B cell (primary cell): ENCODE measurements at regions not wholly inside any gene's neighbourhood (a gene's known extent, or its start where the extent isn't known, plus 50 kb on each side); places are given as distances from the start of the nearest gene placed in this dataset.

ENCODE experiments used
- ATAC-seq: fragments of 200-7000 bp; cut with Tn5 transposase; one replicate; pipeline ENCODE4 v1.10.0; 2021; ENCODE audit warnings: low read depth, mild to moderate bottlenecking, moderate number of reproducible peaks, moderate library complexity
- CTCF ChIA-PET: fragments of 350-600 bp; sonication (Branson Sonifier 250); formaldehyde crosslinking; loops from one replicate; lab custom pipeline; 2021; ENCODE audit warnings: antibody characterized with exemption, inconsistent platforms; lab: Charles Lee
- POLR2A ChIA-PET: fragments of 350-600 bp; sonication (Branson Sonifier 250); formaldehyde crosslinking; loops from one replicate; lab custom pipeline; 2021; ENCODE audit warnings: antibody characterized with exemption; lab: Charles Lee
- DNase-seq: peaks from one replicate; pipeline ENCODE4 v3.0.0; 2013
- H2AFZ ChIP-seq: 2 replicates; pipeline ENCODE4 v1.6.1; 2012; ENCODE audit warnings: mild to moderate bottlenecking, low read depth, low read length; ENCODE audit not compliant: insufficient read depth, poor library complexity, severe bottlenecking
- H3K27ac ChIP-seq, 2 donors: 1 replicate in 1 of 2; 2 replicates in 1 of 2; pipeline ENCODE4 v1.5.1; 2012 to 2013; ENCODE audit warnings: low read length in 2 of 2, mild to moderate bottlenecking in 2 of 2, moderate library complexity in 1 of 2
- H3K27me3 ChIP-seq, 4 experiments: fragments of 200-600 bp in 1 of 4; sonication (generic) in 1 of 4; replicated peaks in 1 of 4; 1 replicate in 2 of 4; 2 replicates in 2 of 4; pipeline versions ENCODE4 v1.6.1 to v1.7.0; 2013 to 2016; ENCODE audit warnings: low read length in 3 of 4, mild to moderate bottlenecking in 2 of 4, mixed read lengths in 1 of 4, moderate library complexity in 1 of 4; ENCODE audit not compliant: insufficient read depth in 4 of 4, control insufficient read depth in 3 of 4; ENCODE audit errors: control extremely low read depth in 1 of 4
- H3K36me3 ChIP-seq, 2 experiments: replicated peaks in 1 of 2; 1 replicate in 1 of 2; 2 replicates in 1 of 2; pipeline versions ENCODE4 v1.6.1 to v1.7.1; 2013; ENCODE audit warnings: low read length in 1 of 2; ENCODE audit not compliant: insufficient read depth in 2 of 2, control insufficient read depth in 1 of 2; ENCODE audit errors: control extremely low read depth in 1 of 2, extremely low read depth in 1 of 2
- H3K4me1 ChIP-seq, 2 donors: fragments of 200-600 bp in 1 of 2; sonication (generic) in 1 of 2; 1 replicate in 1 of 2; 2 replicates in 1 of 2; pipeline versions ENCODE4 v1.5.1 to v1.6.1; 2013 to 2017; ENCODE audit warnings: low read length in 2 of 2; ENCODE audit not compliant: control insufficient read depth in 2 of 2, insufficient read depth in 2 of 2
- H3K4me2 ChIP-seq: replicated peaks from 2 replicates; pipeline ENCODE3; 2012; ENCODE audit warnings: mild to moderate bottlenecking, low read depth, low read length; ENCODE audit not compliant: poor library complexity, severe bottlenecking
- H3K4me3 ChIP-seq, 5 experiments: fragments of 200-600 bp in 1 of 5; sonication (generic) in 1 of 5; 1 replicate in 3 of 5; 2 replicates in 2 of 5; pipeline versions ENCODE4 v1.5.1 to v1.7.0; 2011 to 2016; ENCODE audit warnings: low read length in 4 of 5, mild to moderate bottlenecking in 4 of 5, low read depth in 2 of 5, control low read depth in 1 of 5, moderate library complexity in 1 of 5; ENCODE audit not compliant: insufficient read depth in 1 of 5; ENCODE audit errors: control extremely low read depth in 1 of 5, extremely low read depth in 1 of 5
- H3K79me2 ChIP-seq: fragments of 200-600 bp; sonication (generic); one replicate; pipeline ENCODE4 v1.6.0; 2016; ENCODE audit warnings: low read length; ENCODE audit not compliant: control insufficient read depth, insufficient read depth
- H3K9ac ChIP-seq: fragments of 200-600 bp; sonication (generic); 2 replicates; pipeline ENCODE4 v1.6.1; 2017; ENCODE audit warnings: mild to moderate bottlenecking, low read length, moderate library complexity
- H3K9me3 ChIP-seq, 3 donors: one replicate each; pipeline versions ENCODE4 v1.6.1 to v1.7.1; 2013; ENCODE audit warnings: low read length in 2 of 3; ENCODE audit not compliant: control insufficient read depth in 2 of 3, insufficient read depth in 1 of 3; ENCODE audit errors: control extremely low read depth in 1 of 3
- H4K20me1 ChIP-seq: 2 replicates; pipeline ENCODE4 v1.6.0; 2012; ENCODE audit warnings: mild to moderate bottlenecking, low read length; ENCODE audit not compliant: insufficient read depth, control insufficient read depth, poor library complexity, severe bottlenecking
- H3K27ac Mint-ChIP-seq: one replicate; pipeline ENCODE4 v1.8.0; 2021; ENCODE audit warnings: mixed read lengths
- H3K27me3 Mint-ChIP-seq: one replicate; pipeline ENCODE4 v1.8.0; 2021; ENCODE audit warnings: mixed read lengths
- H3K4me1 Mint-ChIP-seq: one replicate; pipeline ENCODE4 v1.8.0; 2021; ENCODE audit warnings: mixed read lengths
- H3K4me3 Mint-ChIP-seq: one replicate; pipeline ENCODE4 v1.8.0; 2021; ENCODE audit warnings: mixed read lengths
- H3K9me3 Mint-ChIP-seq: one replicate; pipeline ENCODE4 v1.8.0; 2022; ENCODE audit warnings: mixed read lengths; ENCODE audit not compliant: insufficient read depth
- EZH2 ChIP-seq: IDR thresholded peaks from 2 replicates; pipeline ENCODE4 v1.6.1; 2012; ENCODE audit warnings: borderline replicate concordance, low read depth, mild to moderate bottlenecking, moderate library complexity, low read length; ENCODE audit not compliant: insufficient read depth, poor library complexity, severe bottlenecking
- WGBS: methylation state at CpG from one replicate; pipeline ENCODE4 v1.1.5; 2013; ENCODE audit warnings: missing lambda C conversion rate; ENCODE audit not compliant: insufficient coverage; 5-methylcytosine and 5-hydroxymethylcytosine counted together
- intact Hi-C: fragments of 100-400 bp; cut with micrococcal nuclease; formaldehyde crosslinking; loops from one replicate; pipeline ENCODE4 v1.10.0; 2022
- TF ChIP-seq, protein P1 (sequence below): fragments of 200-600 bp; IDR thresholded peaks from one replicate; pipeline ENCODE4 v1.8.0; 2022; ENCODE audit warnings: antibody characterized with exemption, mild to moderate bottlenecking

DNA sequence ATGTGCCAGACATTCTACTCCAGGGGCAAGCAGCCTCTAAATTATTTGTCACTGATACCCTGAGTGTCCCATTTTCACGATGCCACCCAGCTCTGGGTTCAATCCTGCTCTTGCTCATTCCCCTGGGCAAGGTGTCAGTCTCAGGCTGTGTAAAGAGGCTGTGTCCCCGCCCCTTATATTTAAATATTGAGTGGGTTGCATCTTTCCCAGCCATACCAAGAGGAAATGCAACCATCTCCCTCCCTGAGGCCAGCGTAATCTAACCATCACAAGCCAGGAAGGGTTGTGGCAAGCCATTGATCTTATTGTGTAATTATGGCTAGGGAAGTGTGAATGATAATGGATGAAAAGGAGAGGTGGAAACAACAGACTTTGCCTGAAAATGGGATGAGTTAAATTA is 54.7 kb upstream of the CLDN14 start:
- no peaks in the 10 kb centered on the region for H3K4me1 Mint-ChIP-seq
- no peaks in the 10 kb centered on the region for H3K9me3 Mint-ChIP-seq
- POLR2A ChIA-PET = no interaction called here
- no peak overlapping the region for H3K27ac Mint-ChIP-seq
- Histone ChIP-seq H3K4me3 (no peak overlapping the region), H3K4me1 (no peaks in the 10 kb centered on the region), H3K36me3 (no peaks in the 10 kb centered on the region), H3K79me2 (no peaks in the 10 kb centered on the region), H3K9ac (no peak overlapping the region), H3K9me3 (peaks cover 0 to 3% (median 0%) of the 10 kb centered on the region in 3 donors), H4K20me1 (no peaks in the 10 kb centered on the region), H3K27me3 (no peaks in the 10 kb centered on the region), H3K27ac (no peak overlapping the region), H3K4me2 (no peak overlapping the region), H2AFZ (no peak overlapping the region)
- CTCF ChIA-PET = no interaction called here
- TF ChIP-seq EZH2 = no peak
- TF ChIP-seq, protein P1, sequence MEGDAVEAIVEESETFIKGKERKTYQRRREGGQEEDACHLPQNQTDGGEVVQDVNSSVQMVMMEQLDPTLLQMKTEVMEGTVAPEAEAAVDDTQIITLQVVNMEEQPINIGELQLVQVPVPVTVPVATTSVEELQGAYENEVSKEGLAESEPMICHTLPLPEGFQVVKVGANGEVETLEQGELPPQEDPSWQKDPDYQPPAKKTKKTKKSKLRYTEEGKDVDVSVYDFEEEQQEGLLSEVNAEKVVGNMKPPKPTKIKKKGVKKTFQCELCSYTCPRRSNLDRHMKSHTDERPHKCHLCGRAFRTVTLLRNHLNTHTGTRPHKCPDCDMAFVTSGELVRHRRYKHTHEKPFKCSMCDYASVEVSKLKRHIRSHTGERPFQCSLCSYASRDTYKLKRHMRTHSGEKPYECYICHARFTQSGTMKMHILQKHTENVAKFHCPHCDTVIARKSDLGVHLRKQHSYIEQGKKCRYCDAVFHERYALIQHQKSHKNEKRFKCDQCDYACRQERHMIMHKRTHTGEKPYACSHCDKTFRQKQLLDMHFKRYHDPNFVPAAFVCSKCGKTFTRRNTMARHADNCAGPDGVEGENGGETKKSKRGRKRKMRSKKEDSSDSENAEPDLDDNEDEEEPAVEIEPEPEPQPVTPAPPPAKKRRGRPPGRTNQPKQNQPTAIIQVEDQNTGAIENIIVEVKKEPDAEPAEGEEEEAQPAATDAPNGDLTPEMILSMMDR = no peak
- no peak overlapping the region for H3K4me3 Mint-ChIP-seq
- peaks cover 6% of the 10 kb centered on the region for H3K27me3 Mint-ChIP-seq
- intact Hi-C loops = no loop called here
- ATAC-seq (no peak), DNase-seq (no peak)
- no CpG with 5 or more reads among the region's 3 CpGs for whole genome bisulfite sequencing

DNA sequence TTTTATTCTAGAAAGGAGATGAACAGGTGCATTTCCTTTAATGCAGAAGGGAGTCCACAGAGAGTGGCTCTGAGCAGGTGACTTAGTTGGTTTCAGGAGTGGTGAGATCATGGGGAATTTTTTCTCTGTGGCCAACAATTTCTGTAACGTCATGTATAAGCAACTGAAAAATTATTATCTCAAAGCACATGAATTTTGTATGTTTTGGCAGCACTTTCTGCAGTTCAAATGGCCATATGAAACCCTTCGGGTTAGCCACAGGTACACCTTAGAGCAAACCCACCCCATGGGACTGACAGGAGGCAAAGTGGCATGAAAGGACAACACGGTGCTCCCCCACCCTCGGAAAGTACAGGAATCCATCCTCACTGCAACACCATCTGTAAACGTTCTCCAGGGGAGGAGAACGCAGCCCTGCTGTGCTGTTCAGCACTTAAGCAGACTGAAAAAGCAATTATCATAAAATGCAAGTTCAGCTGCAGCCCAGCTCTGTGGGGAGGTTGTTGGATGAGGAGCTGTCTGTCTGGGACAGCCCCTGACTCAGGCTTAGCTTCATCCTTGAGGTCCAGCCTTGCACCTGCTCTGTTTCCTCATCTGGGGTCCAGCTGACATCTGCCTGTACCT is 55.8 kb upstream of the CLDN14 start:
- no peaks in the 10 kb centered on the region for H3K36me3 ChIP-seq
- ATAC-seq = no peak
- no peaks in the 10 kb centered on the region for H4K20me1 ChIP-seq
- 92% methylated on average over 2 of the region's 6 CpGs for WGBS
- Mint-ChIP-seq H3K4me3 (no peak overlapping the region), H3K4me1 (no peaks in the 10 kb centered on the region), H3K27ac (no peak overlapping the region), H3K27me3 (peaks cover 3% of the 10 kb centered on the region), H3K9me3 (no peaks in the 10 kb centered on the region)
- TF ChIP-seq, protein P1 = no peak
- TF ChIP-seq EZH2 = no peak
- H3K4me3 ChIP-seq = no peak overlapping the region
- H3K9ac ChIP-seq = no peak overlapping the region
- peaks cover 0 to 3% (median 0%) of the 10 kb centered on the region in 3 donors for H3K9me3 ChIP-seq
- POLR2A ChIA-PET = no interaction called here
- no peak overlapping the region for H3K27ac ChIP-seq
- no peaks in the 10 kb centered on the region for H3K27me3 ChIP-seq
- H3K4me2 ChIP-seq = no peak overlapping the region
- H3K79me2 ChIP-seq = no peaks in the 10 kb centered on the region
- CTCF ChIA-PET = interaction anchor here (1.7 kb wide), 1 partner anchor 30 kb away, joined by 3 read pairs; no protein-coding TSS in a partner anchor
- H2AFZ ChIP-seq = no peak overlapping the region
- intact Hi-C loops = no loop called here
- no peak for DNase-seq
- no peaks in the 10 kb centered on the region for H3K4me1 ChIP-seq
